Kasumi-1 (cell line): ENCODE measurements at regions not wholly inside any gene's neighbourhood (a gene's known extent, or its start where the extent isn't known, plus 50 kb on each side); places are given as distances from the start of the nearest gene placed in this dataset.
"Not testable (repeated sequence)": the region's sequence is repeated elsewhere in the genome, so short reads cannot be mapped to it uniquely, and the experiment has no call there.

ENCODE experiments used
- DNase-seq, 2 experiments: peaks; one replicate each; lab custom pipeline; 2025; lab: John Stamatoyannopoulos, UW

- no peak for DNase-seq
Measured at GRCh38 chr10:25076506-25077177, 60.2 kb downstream of the THNSL1 start.

DNA sequence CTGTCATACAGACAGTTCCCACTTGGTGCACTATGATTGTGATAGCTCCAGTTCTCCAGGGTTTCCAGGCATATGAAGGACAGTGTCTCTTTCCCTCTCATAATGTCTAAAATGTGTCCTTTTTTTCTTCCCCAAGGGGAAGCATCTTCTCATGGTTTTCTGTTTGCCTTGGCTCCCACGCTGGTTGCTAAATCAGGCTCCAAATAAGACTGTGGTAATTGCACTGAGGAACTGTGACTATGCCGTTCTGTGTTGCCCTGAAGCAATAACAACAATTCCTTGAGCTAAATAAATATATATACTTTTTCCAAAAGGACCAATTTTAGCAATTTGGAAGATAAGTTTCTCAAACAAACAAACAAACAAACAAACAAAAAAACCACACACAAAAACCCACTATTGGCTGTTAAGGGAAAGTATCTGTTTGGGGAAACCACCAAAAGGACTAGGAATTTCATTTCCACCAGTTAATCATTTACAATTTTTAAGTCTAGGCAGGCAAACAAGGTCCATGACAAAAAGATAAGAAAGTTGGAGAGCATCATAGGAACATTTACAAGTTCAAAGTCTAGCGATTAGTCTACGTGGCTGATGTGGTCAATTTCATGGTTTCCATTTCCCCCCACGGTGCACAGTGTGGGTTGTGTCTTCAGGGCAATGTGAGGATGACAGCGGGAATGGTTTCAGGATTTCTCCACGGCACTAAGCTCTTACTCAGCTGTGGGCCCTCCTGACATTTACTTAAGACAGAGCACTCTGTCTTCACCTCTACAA, 62.4 kb downstream of the THNSL1 start:
- no peak for DNase-seq

DNA sequence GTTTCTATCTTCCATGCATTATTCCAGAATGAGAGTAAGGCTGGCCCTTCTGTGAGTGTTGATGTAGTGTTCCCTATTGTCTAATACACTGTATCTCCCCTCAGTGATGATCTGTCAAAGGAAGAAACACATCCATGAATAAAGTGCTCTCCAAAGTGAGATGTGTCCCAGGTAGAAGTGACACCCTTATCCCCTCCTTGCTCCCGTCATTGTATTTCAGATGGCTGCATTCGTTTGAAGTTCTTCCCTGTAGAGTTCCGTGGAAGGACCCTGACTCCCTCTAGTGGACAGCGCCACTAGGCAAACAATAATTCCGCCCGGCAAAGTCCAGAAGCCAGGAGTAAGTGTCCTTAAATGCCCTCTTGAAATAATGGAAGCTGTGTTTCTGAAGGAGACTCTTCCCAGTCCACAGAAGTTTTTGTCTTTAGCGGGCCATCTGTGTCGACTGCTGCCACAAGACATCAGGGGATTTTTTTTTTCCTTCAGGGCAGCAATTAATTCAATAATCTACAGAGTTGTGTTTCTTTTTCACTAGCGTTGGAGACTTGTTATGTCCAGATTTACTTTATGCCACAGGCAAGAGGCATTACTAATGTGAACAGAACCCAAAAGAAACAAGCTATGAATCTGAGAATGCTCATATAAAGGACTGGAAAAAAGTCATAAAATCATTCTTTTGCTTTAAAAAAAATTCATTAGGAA, 64.6 kb downstream of the THNSL1 start:
- peak; percentile 88 to 91 for DNase-seq

GRCh38 chr10:25082276-25083204, 66.1 kb downstream of the THNSL1 start:
- DNase-seq = peak; percentile 18 to 41

- no peak for DNase-seq
Measured at GRCh38 chr10:25083546-25084111, 67.2 kb downstream of the THNSL1 start.

DNA sequence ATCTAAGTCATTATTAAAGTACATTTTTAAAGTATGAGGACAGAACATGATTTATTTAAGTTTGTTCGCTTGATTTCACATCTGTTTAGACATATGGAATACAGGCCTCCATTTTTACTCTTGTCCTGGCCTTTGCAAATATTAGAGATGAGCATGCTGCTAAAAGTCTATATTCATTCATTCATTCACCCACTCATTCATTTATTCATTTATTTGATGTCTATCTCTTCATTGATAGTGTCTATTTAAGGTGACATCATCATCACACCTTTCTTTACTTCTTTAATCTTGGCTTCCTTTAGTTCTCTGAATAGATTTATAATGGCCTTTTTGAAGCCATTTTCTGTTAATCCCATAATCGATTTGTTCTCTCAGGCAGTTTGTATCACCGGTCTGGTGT, 68.0 kb downstream of the THNSL1 start:
- DNase-seq = no peak

DNA sequence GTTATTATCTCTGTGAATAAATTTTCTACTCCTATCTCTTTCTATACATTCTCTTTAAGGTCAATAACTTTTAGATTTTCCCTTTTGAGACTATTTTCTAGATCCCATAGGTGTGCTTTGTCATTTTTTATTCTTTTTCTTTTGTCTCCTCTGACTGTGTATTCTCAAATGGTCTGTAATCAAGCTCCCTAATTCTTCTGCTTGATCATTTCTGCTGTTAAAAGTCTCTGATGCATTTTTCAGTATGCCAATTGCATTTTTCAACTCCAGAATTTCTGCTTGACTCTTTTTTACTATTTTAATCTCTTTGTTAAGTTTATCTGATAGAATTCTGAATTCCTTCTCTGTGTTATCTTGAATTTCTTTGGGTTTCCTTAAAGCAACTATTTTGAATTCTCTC, 78.2 kb downstream of the THNSL1 start:
- no peak for DNase-seq

- DNase-seq = no peak
Measured at GRCh38 chr10:25097669-25098411, 77.0 kb upstream of the GPR158 start.

DNA sequence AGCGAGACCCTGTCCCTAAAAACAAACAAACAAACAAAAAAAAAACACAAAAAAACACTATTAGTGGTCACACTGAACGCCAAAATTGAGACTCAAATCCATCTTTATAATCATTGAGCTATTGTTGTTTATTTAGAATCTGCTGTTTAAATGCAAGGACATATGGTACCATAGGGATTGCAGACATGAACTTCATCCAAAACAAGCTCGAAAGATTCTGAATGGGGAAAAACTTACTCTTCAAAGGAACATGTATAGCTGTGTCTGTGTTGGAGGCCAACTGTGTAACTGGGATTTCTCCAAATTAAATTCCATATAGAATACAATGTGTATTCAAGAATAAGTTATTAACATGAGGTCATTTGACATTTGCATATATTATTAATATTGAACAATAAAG, 74.7 kb upstream of the GPR158 start:
- no peak for DNase-seq

DNA sequence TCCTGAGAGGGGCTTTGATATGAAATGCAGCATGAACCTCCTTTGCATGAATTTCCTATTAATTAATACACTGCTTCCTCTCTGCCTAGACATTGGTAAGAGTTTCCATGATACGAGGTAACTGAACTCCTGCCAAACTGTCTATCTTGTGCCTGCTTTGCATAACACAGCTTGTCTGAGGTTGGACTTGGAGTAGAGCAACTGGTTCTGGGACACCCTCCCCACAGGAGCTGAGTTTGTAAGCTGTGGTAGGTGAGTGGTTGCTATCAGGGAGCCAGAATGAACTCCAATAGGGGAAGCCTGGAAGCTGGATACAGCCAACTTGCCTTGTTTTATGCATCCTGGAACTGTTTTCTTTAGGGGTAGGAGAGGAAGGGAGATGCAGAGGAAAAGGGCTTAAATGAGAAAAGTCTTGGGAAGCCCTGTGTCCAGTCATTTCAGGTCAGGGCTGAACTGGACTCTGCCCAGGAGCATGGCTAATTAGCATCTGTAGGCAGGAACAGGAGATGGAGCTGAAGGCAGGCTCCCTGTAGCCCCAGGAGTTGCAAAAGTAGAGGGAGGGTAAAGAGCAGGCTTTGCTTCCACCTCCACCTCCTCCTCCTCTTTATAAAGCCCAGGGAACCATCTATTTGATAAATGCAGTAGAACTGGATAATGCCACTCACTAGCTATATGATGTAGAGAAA, 73.2 kb upstream of the GPR158 start:
- no peak for DNase-seq

DNA sequence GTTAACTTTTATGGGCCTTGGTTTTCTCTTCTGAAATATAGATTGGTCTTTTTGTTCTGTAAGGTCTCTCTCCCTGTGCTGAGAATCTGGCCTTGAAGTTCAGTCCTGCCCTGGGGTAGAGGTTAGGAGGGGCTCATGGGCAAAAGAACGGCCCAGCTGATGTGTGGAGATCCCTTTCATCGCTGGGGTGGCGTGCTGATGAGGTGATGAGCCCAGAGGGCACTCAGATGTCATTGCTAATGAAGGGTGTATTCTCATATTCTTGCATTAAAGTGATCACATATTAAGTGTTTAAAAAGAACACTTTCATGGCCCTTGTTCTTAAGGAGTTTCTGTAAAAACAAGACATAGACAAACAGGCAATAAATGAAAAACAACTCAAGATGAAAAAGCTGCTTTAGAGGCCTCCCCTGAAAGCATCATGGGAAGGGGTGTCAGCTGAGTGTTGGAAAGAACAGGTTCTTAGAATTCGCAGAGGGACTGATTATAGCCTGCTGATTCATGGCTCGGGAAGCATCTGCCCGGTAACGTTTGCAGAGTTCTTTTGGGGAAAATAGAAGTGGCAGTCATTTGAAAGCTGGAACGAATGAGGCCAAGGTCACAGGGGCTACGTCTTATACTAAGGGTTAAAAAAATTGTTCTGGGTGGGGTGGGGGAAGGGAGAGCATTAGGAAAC, 72.5 kb upstream of the GPR158 start:
- no peak for DNase-seq

DNA sequence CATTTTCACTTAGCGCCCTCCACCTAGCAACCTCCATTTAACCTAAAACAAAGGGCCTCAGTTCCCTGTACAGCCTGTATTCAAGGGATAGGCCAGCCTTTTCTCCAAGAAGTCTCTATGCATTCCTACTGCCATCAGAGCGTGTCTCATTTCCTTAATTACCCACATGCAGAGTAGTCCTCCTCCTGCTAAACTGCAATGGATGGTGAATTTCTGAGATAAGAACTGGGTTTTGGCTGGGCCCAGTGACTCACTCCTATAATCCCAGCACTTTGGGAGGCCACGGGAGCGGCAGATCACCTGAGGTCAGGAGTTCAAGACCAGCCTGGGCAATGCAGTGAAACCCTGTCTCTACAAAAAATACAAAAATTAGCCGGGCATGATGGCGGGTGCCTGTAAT, 71.1 kb upstream of the GPR158 start:
- DNase-seq = no peak

- no peak for DNase-seq
Measured at GRCh38 chr10:25104441-25104840, 70.4 kb upstream of the GPR158 start.

DNA sequence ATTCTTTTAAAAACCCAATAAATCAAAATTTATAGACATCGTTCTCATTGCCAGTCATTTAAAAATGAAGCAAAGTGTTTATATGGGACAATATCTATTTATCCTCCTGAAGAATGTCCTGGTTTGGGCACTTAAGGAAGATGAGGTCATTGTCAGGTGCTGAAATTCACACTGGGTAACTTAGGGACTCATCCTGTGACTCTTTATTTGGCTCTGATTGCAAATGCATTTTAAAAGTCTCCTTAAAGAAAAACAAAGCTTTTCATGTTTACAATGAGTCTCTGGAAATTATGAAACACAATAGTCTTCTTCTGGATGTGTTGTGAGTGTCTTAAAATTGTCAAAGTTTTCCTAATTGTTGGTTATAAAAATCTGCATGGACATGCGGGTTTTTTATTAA, 69.5 kb upstream of the GPR158 start:
- no peak for DNase-seq

- no peak for DNase-seq
Measured at GRCh38 chr10:25105743-25106260, 69.0 kb upstream of the GPR158 start.

GRCh38 chr10:25107756-25108155, 67.0 kb upstream of the GPR158 start:
- DNase-seq = no peak

DNA sequence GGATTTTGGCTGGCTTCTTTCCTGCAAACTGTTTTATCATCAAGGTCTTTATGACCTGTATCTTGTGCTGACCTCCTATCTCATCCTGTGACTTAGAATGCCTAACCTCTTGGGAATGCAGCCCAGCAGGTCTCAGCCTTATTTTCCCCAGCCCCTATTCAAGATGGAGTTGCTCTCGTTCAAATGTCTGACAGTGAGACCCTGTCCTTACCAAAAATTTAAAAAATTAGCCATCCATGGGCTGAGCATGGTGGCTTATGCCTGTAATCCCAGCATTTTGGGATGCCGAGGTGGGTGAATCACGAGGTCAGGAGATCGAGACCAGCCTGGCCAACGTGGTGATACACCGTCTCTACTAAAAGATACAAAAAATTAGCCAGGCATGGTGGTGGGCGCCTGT, 64.9 kb upstream of the GPR158 start:
- not testable (repeated sequence) for DNase-seq

- no peak for DNase-seq
Measured at GRCh38 chr10:25112016-25112415, 62.8 kb upstream of the GPR158 start.
